Esophagus muscularis mucosa (tissue), 4 donors: ENCODE measurements at regions not wholly inside any gene's neighbourhood (a gene's known extent, or its start where the extent isn't known, plus 50 kb on each side); places are given as distances from the start of the nearest gene placed in this dataset.

Source experiments
- DNase-seq: peaks from one replicate; pipeline ENCODE4 v3.0.0-alpha.2; 2017; ENCODE audit errors: extremely low spot score
- H3K27ac ChIP-seq, 4 donors: fragments of 200-600 bp; sonication (generic); replicated peaks in 1 of 4; 1 replicate in 3 of 4; 2 replicates in 1 of 4; pipeline ENCODE4 v1.5.1; 2016 to 2019; ENCODE audit warnings: mild to moderate bottlenecking in 1 of 4
- H3K27me3 ChIP-seq, 4 donors: fragments of 200-600 bp; sonication (generic); one replicate each; pipeline versions ENCODE4 v1.5.1 to v1.6.0; 2016 to 2019
- H3K36me3 ChIP-seq, 4 donors: fragments of 200-600 bp; sonication (generic); one replicate each; pipeline ENCODE4 v1.5.1; 2016 to 2019
- H3K4me1 ChIP-seq, 4 donors: fragments of 200-600 bp; sonication (generic); one replicate each; pipeline ENCODE4 v1.5.1; 2016 to 2019
- H3K4me3 ChIP-seq, 4 donors: fragments of 200-600 bp; sonication (generic); 1 replicate in 2 of 4; 2 replicates in 2 of 4; pipeline ENCODE4 v1.5.1; 2016 to 2019; ENCODE audit warnings: mild to moderate bottlenecking in 4 of 4, moderate library complexity in 1 of 4
- H3K9me3 ChIP-seq, 4 donors: fragments of 200-600 bp; sonication (generic); 1 replicate in 3 of 4; 2 replicates in 1 of 4; pipeline ENCODE4 v1.5.1; 2016 to 2019
- CTCF ChIP-seq, 3 experiments: fragments of 200-600 bp in 2 of 3; fragments of 450-650 bp in 1 of 3; sonication (generic) in 2 of 3; IDR thresholded peaks; one replicate each; pipeline ENCODE4 v1.5.1; 2017 to 2019; ENCODE audit warnings: antibody characterized with exemption in 3 of 3, mild to moderate bottlenecking in 2 of 3, moderate library complexity in 1 of 3
- EP300 ChIP-seq: sonication (generic); formaldehyde crosslinking; IDR thresholded peaks from one replicate; pipeline ENCODE4 v1.6.1; 2017; ENCODE audit warnings: antibody characterized with exemption
- POLR2A ChIP-seq: fragments of 450-650 bp; IDR thresholded peaks from one replicate; pipeline ENCODE4 v1.6.1; 2017; ENCODE audit warnings: antibody characterized with exemption, moderate library complexity, mild to moderate bottlenecking, low read depth
- POLR2AphosphoS5 ChIP-seq, 2 donors: sonication (generic); formaldehyde crosslinking; IDR thresholded peaks; one replicate each; pipeline ENCODE4 v1.6.1; 2017; ENCODE audit warnings: antibody characterized with exemption in 2 of 2
- WGBS: methylation state at CpG from one replicate; pipeline ENCODE4 v1.1.5; 2018; 5-methylcytosine and 5-hydroxymethylcytosine counted together
- intact Hi-C: fragments of 100-400 bp; cut with DNase I; formaldehyde crosslinking; loops from one replicate; pipeline ENCODE4 v1.15.1; 2023

GRCh38 chr15:77541421-77542181 lies 91.1 kb downstream of the LINGO1 start:
- intact Hi-C loops = loop anchor here (5.0 kb wide), 2 partner anchors 44 to 424 kb away; no protein-coding TSS in a partner anchor
- H3K4me1 ChIP-seq = peaks cover 23 to 37% (median 28%) of the 10 kb centered on the region in 4 donors
- H3K36me3 ChIP-seq = no peaks in the 10 kb centered on the region
- no peak overlapping the region for H3K27ac ChIP-seq
- no peaks in the 10 kb centered on the region for H3K9me3 ChIP-seq
- WGBS = 63% methylated on average over 13 of the region's 13 CpGs
- no peaks in the 10 kb centered on the region for H3K27me3 ChIP-seq
- H3K4me3 ChIP-seq = no peak overlapping the region
- TF ChIP-seq POLR2AphosphoS5 (IDR thresholded peaks at IDR 0.05) = no peak
- TF ChIP-seq CTCF (IDR thresholded peaks at IDR 0.05) = no peak
- no peak for TF ChIP-seq EP300
- no peak for TF ChIP-seq POLR2A
- DNase-seq = no peak

- 91% methylated on average over 9 of the region's 13 CpGs for WGBS
- Histone ChIP-seq H3K9me3 (no peaks in the 10 kb centered on the region), H3K4me1 (peaks cover 23 to 37% (median 28%) of the 10 kb centered on the region in 4 donors), H3K4me3 (no peak overlapping the region), H3K27me3 (no peaks in the 10 kb centered on the region), H3K36me3 (no peaks in the 10 kb centered on the region), H3K27ac (no peak overlapping the region)
- intact Hi-C loops = loop anchor here (5.0 kb wide), 2 partner anchors 43 to 423 kb away; no protein-coding TSS in a partner anchor
- no peak for DNase-seq
- TF ChIP-seq CTCF (IDR thresholded peaks at IDR 0.05) = no peak
- TF ChIP-seq POLR2A = no peak
- no peak for TF ChIP-seq EP300
- no peak for TF ChIP-seq POLR2AphosphoS5 (IDR thresholded peaks at IDR 0.05)
These were observed 92.2 kb downstream of the LINGO1 start for GRCh38 chr15:77540312-77541060.

- no peak for DNase-seq
- Histone ChIP-seq H3K4me1 (peaks cover 23 to 37% (median 28%) of the 10 kb centered on the region in 4 donors), H3K4me3 (no peak overlapping the region), H3K36me3 (no peaks in the 10 kb centered on the region), H3K9me3 (no peaks in the 10 kb centered on the region), H3K27me3 (no peaks in the 10 kb centered on the region), H3K27ac (no peak overlapping the region)
- 71% methylated on average over 5 of the region's 5 CpGs for WGBS
- no peak for TF ChIP-seq CTCF (IDR thresholded peaks at IDR 0.05)
- intact Hi-C loops = no loop called here
These were observed 93.8 kb downstream of the LINGO1 start for GRCh38 chr15:77538793-77539497.

- no peak for DNase-seq
- H3K4me1 ChIP-seq = peaks cover 17 to 28% (median 20%) of the 10 kb centered on the region in 4 donors
- H3K4me3 ChIP-seq = no peak overlapping the region
- TF ChIP-seq POLR2AphosphoS5 (IDR thresholded peaks at IDR 0.05) (no peak), CTCF (IDR thresholded peaks at IDR 0.05) (no peak), EP300 (no peak), POLR2A (no peak)
- intact Hi-C loops = no loop called here
- 66% methylated on average over 5 of the region's 7 CpGs for WGBS
- H3K27me3 ChIP-seq = no peaks in the 10 kb centered on the region
- H3K27ac ChIP-seq = no peak overlapping the region
- H3K9me3 ChIP-seq = no peaks in the 10 kb centered on the region
- no peaks in the 10 kb centered on the region for H3K36me3 ChIP-seq
These were observed 94.7 kb downstream of the LINGO1 start for GRCh38 chr15:77538027-77538451.
